IPS DF 6.9 (cell line): ENCODE measurements at regions not wholly inside any gene's neighbourhood (a gene's known extent, or its start where the extent isn't known, plus 50 kb on each side); places are given as distances from the start of the nearest gene placed in this dataset.
"Not testable (repeated sequence)": the region's sequence is repeated elsewhere in the genome, so short reads cannot be mapped to it uniquely, and the experiment has no call there.

ENCODE experiments used
- DNase-seq: peaks from one replicate; pipeline ENCODE4 v3.0.0-alpha.2; 2013; ENCODE audit warnings: low read depth, low spot score
- H3K27ac ChIP-seq: one replicate; pipeline ENCODE4 v1.5.1; 2013; ENCODE audit warnings: low read length, control low read depth
- H3K27me3 ChIP-seq: 2 replicates; pipeline ENCODE4 v1.6.1; 2013; ENCODE audit warnings: mild to moderate bottlenecking, low read length; ENCODE audit not compliant: control insufficient read depth, insufficient read depth
- H3K36me3 ChIP-seq: 2 replicates; pipeline ENCODE4 v1.6.1; 2013; ENCODE audit warnings: low read length; ENCODE audit not compliant: control insufficient read depth, insufficient read depth
- H3K4me1 ChIP-seq: 2 replicates; pipeline ENCODE4 v1.6.1; 2013; ENCODE audit warnings: low read length; ENCODE audit not compliant: control insufficient read depth, insufficient read depth
- H3K4me3 ChIP-seq: 2 replicates; pipeline ENCODE4 v1.5.1; 2013; ENCODE audit warnings: mild to moderate bottlenecking, low read length
- H3K9me3 ChIP-seq: 2 replicates; pipeline ENCODE4 v1.6.1; 2013; ENCODE audit warnings: low read length, inconsistent platforms; ENCODE audit not compliant: control insufficient read depth, insufficient read depth
- WGBS: extraction: QIAGEN DNeasy Blood & Tissue Kit; methylation state at CpG from one replicate; pipeline ENCODE4 v1.1.7; 2013; ENCODE audit warnings: mixed read lengths, missing lambda C conversion rate; ENCODE audit not compliant: insufficient read length, insufficient coverage; 5-methylcytosine and 5-hydroxymethylcytosine counted together

- no CpG with 5 or more reads among the region's 4 CpGs for WGBS
These were observed 477.3 kb upstream of the NUDT12 start for GRCh38 chr5:104039871-104040270.

GRCh38 chr5:104037136-104037535, 474.5 kb upstream of the NUDT12 start:
- not testable (repeated sequence) for DNase-seq, H3K27ac ChIP-seq, H3K9me3 ChIP-seq, H3K36me3 ChIP-seq, H3K27me3 ChIP-seq, H3K4me3 ChIP-seq, H3K4me1 ChIP-seq
- WGBS, result no CpG with 5 or more reads among the region's 4 CpGs

More at GRCh38 chr5:104039871-104040270, 477.3 kb upstream of the NUDT12 start:
- not testable (repeated sequence) for H3K27ac ChIP-seq, H3K4me1 ChIP-seq, H3K4me3 ChIP-seq, H3K9me3 ChIP-seq, H3K36me3 ChIP-seq, H3K27me3 ChIP-seq, DNase-seq

GRCh38 chr5:104033186-104033585, 470.6 kb upstream of the NUDT12 start:
- H3K9me3 ChIP-seq, H3K27ac ChIP-seq, H3K4me1 ChIP-seq, DNase-seq, H3K4me3 ChIP-seq, H3K27me3 ChIP-seq, H3K36me3 ChIP-seq: not testable (repeated sequence)
- WGBS, result no CpG with 5 or more reads among the region's 4 CpGs

GRCh38 chr5:104024538-104024937, 461.9 kb upstream of the NUDT12 start:
- no CpG with 5 or more reads among the region's 5 CpGs for WGBS
- Histone ChIP-seq H3K27ac (no peak overlapping the region), H3K27me3 (no peaks in the 10 kb centered on the region), H3K36me3 (no peaks in the 10 kb centered on the region), H3K4me1 (no peaks in the 10 kb centered on the region), H3K9me3 (no peaks in the 10 kb centered on the region), H3K4me3 (no peak overlapping the region)
- no peak for DNase-seq

GRCh38 chr5:104023739-104024138, 461.1 kb upstream of the NUDT12 start:
- Histone ChIP-seq H3K4me3 (no peak overlapping the region), H3K4me1 (no peaks in the 10 kb centered on the region), H3K27me3 (no peaks in the 10 kb centered on the region), H3K36me3 (no peaks in the 10 kb centered on the region), H3K27ac (no peak overlapping the region), H3K9me3 (no peaks in the 10 kb centered on the region)
- no peak for DNase-seq
- no CpG with 5 or more reads among the region's 2 CpGs for WGBS

- Histone ChIP-seq H3K9me3 (no peaks in the 10 kb centered on the region), H3K27me3 (no peaks in the 10 kb centered on the region), H3K4me1 (no peaks in the 10 kb centered on the region), H3K27ac (no peak overlapping the region), H3K36me3 (no peaks in the 10 kb centered on the region), H3K4me3 (no peak overlapping the region)
- WGBS, result no CpG with 5 or more reads among the region's 2 CpGs
- DNase-seq, result no peak
These were observed 457.4 kb upstream of the NUDT12 start for GRCh38 chr5:104019956-104020355.

GRCh38 chr5:104018299-104018698, 455.7 kb upstream of the NUDT12 start:
- no peaks in the 10 kb centered on the region for H3K36me3 ChIP-seq
- H3K4me1 ChIP-seq, result no peaks in the 10 kb centered on the region
- H3K9me3 ChIP-seq, result no peaks in the 10 kb centered on the region
- no peak overlapping the region for H3K27ac ChIP-seq
- H3K4me3 ChIP-seq, result no peak overlapping the region
- no peak for DNase-seq
- no peaks in the 10 kb centered on the region for H3K27me3 ChIP-seq

- no peak overlapping the region for H3K27ac ChIP-seq
- no peak for DNase-seq
- no peak overlapping the region for H3K4me3 ChIP-seq
- no peaks in the 10 kb centered on the region for H3K27me3 ChIP-seq
- H3K36me3 ChIP-seq, result no peaks in the 10 kb centered on the region
- H3K4me1 ChIP-seq, result no peaks in the 10 kb centered on the region
- WGBS, result no CpG with 5 or more reads among the region's 3 CpGs
- no peaks in the 10 kb centered on the region for H3K9me3 ChIP-seq
These were observed 454.1 kb upstream of the NUDT12 start for GRCh38 chr5:104016646-104017045.

GRCh38 chr5:104015765-104016164, 453.2 kb upstream of the NUDT12 start:
- no CpG with 5 or more reads among the region's 2 CpGs for WGBS
- H3K4me1 ChIP-seq, result no peaks in the 10 kb centered on the region
- H3K27ac ChIP-seq, result no peak overlapping the region
- no peaks in the 10 kb centered on the region for H3K9me3 ChIP-seq
- no peak for DNase-seq
- no peaks in the 10 kb centered on the region for H3K27me3 ChIP-seq
- H3K4me3 ChIP-seq, result no peak overlapping the region
- no peaks in the 10 kb centered on the region for H3K36me3 ChIP-seq

GRCh38 chr5:104002783-104003182, 440.2 kb upstream of the NUDT12 start:
- not testable (repeated sequence) for H3K36me3 ChIP-seq, H3K9me3 ChIP-seq, DNase-seq, H3K27ac ChIP-seq, H3K27me3 ChIP-seq, H3K4me1 ChIP-seq, H3K4me3 ChIP-seq
- WGBS, result no CpG with 5 or more reads among the region's 4 CpGs

GRCh38 chr5:104001136-104001535, 438.5 kb upstream of the NUDT12 start:
- Histone ChIP-seq H3K36me3 (no peaks in the 10 kb centered on the region), H3K27me3 (no peaks in the 10 kb centered on the region), H3K4me1 (no peaks in the 10 kb centered on the region), H3K4me3 (no peak overlapping the region), H3K9me3 (no peaks in the 10 kb centered on the region), H3K27ac (no peak overlapping the region)
- DNase-seq, result no peak
- no CpG with 5 or more reads among the region's 2 CpGs for WGBS
